Neural crest cell (in vitro differentiated cells): ENCODE measurements at regions not wholly inside any gene's neighbourhood (a gene's known extent, or its start where the extent isn't known, plus 50 kb on each side); places are given as distances from the start of the nearest gene placed in this dataset.

Experiments
- DNase-seq: peaks from one replicate; pipeline ENCODE4 v3.0.0; 2021; ENCODE audit warnings: low read depth, mixed read lengths, low spot score
- H3K27ac Mint-ChIP-seq: one replicate; pipeline ENCODE4 v1.8.0; 2021; ENCODE audit warnings: mild to moderate bottlenecking, mixed read lengths; ENCODE audit not compliant: unreplicated experiment
- H3K27me3 Mint-ChIP-seq: 2 replicates; pipeline ENCODE4 v1.8.0; 2021; ENCODE audit warnings: low read depth, mild to moderate bottlenecking, mixed read lengths
- H3K36me3 Mint-ChIP-seq: 2 replicates; pipeline ENCODE4 v1.8.0; 2021; ENCODE audit warnings: low read depth, mild to moderate bottlenecking, mixed read lengths
- H3K4me1 Mint-ChIP-seq: 2 replicates; pipeline ENCODE4 v1.8.0; 2021; ENCODE audit warnings: mixed read lengths
- H3K4me3 Mint-ChIP-seq: one replicate; pipeline ENCODE4 v1.8.0; 2021; ENCODE audit warnings: mild to moderate bottlenecking, mixed read lengths
- H3K9me3 Mint-ChIP-seq: 2 replicates; pipeline ENCODE4 v1.8.0; 2021; ENCODE audit warnings: mixed read lengths
- TF ChIP-seq, protein P1 (sequence below): fragments of 200-600 bp; sonication (generic); conservative IDR thresholded peaks from 2 replicates; pipeline ENCODE4 v1.5.0; 2021; ENCODE audit warnings: antibody characterized with exemption, mild to moderate bottlenecking

DNA sequence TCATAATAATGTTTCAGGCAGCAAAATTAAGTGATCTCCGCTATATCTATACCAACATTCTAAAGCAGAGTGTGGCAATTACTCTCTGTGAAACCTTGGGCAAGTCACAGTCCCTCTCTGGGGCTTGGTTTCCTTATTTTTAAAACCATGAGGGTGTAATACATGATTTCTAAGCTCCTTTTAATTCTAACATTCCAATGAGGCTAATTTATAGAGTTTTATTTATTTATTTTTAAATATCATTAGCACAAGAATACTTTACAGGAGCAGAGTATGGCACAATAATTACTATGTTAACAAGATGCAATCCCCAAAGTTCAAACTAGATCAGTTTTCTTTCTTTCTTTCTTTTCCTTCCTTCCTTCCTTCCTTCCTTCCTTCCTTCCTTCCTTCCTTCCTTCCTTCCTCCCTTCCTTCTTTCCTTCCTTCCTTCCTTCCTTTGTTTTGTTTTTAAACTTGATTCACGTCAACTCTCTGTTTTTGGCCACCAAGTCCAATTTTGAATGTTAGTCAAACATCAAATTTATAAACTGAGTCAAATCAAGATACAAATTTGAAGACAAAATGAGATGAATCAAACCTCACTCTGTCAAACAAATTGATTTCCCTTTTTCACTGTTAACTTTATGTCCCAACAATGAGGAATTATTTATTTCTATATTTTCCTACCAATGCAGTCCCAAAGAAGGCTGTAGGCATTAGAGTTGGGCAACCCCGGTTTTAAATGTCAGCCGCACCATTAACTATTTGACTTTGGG lies 50.2 kb upstream of the GPR174 start:
- Mint-ChIP-seq H3K36me3 (no peaks in the 10 kb centered on the region), H3K4me3 (no peak overlapping the region), H3K9me3 (peaks cover 8% of the 10 kb centered on the region)

More for the DNA sequence above, 50.2 kb upstream of the GPR174 start:
- TF ChIP-seq, protein P1, sequence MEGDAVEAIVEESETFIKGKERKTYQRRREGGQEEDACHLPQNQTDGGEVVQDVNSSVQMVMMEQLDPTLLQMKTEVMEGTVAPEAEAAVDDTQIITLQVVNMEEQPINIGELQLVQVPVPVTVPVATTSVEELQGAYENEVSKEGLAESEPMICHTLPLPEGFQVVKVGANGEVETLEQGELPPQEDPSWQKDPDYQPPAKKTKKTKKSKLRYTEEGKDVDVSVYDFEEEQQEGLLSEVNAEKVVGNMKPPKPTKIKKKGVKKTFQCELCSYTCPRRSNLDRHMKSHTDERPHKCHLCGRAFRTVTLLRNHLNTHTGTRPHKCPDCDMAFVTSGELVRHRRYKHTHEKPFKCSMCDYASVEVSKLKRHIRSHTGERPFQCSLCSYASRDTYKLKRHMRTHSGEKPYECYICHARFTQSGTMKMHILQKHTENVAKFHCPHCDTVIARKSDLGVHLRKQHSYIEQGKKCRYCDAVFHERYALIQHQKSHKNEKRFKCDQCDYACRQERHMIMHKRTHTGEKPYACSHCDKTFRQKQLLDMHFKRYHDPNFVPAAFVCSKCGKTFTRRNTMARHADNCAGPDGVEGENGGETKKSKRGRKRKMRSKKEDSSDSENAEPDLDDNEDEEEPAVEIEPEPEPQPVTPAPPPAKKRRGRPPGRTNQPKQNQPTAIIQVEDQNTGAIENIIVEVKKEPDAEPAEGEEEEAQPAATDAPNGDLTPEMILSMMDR = no peak
- Mint-ChIP-seq H3K27ac (no peak overlapping the region), H3K4me1 (no peaks in the 10 kb centered on the region), H3K27me3 (no peaks in the 10 kb centered on the region)
- DNase-seq = no peak
